ENCODE measurements at regions not wholly inside any gene's neighbourhood (a gene's known extent, or its start where the extent isn't known, plus 50 kb on each side); places are given as distances from the start of the nearest gene placed in this dataset.

DNA sequence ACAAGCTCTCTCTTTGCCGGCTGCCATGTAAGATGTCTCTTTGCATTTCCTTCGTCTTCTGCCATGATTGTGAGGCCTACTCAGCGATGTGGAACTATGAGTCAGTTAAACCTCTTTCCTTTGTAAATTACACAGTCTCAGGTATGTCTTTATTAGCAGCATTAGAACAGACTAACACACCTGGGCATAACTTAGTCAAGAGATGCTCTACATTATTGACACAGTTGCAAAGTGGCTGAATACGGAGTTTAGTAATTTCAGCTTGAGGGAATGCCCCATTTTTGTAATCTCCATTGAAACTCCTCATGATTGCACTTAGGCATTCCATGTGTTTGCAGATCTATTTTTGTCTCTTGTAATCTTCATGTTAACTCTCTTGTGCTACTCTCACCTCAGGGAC lies 299.5 kb upstream of the HAND2 start:
- no peak for TF ChIP-seq CTCF (conservative IDR thresholded peaks at IDR 0.05; ENCODE audit: low read depth, low read length)
- TF ChIP-seq EZH2 (IDR thresholded peaks at IDR 0.05; ENCODE audit: low read length, unreplicated experiment): no peak
- no peak for TF ChIP-seq EZH2phosphoT487 (IDR thresholded peaks at IDR 0.05; ENCODE audit: borderline replicate concordance, low read length)

All from PC-3 (cell line).